ENCODE measurements at regions not wholly inside any gene's neighbourhood (a gene's known extent, or its start where the extent isn't known, plus 50 kb on each side); places are given as distances from the start of the nearest gene placed in this dataset.

- TF ChIP-seq ZNF425 (CRISPR knock-in tag; conservative IDR thresholded peaks at IDR 0.05): no peak
- TF ChIP-seq TP53 (CRISPR knock-in tag; IDR thresholded peaks at IDR 0.05): no peak
- TF ChIP-seq SMAD3 (CRISPR knock-in tag; IDR thresholded peaks at IDR 0.05; ENCODE audit: borderline replicate concordance): no peak
- TF ChIP-seq HMGA2 (CRISPR knock-in tag; IDR thresholded peaks at IDR 0.05): no peak
Observed at GRCh38 chr13:80235967-80236302, 105.0 kb downstream of the SPRY2 start (continued).

GRCh38 chr13:80235166-80235966 lies 105.6 kb downstream of the SPRY2 start:
- CTCF ChIA-PET: interaction anchor here (1.0 kb wide), 1 partner anchor 107 kb away, joined by 3 read pairs; no protein-coding TSS in a partner anchor
- DNase-seq (ENCODE audit: low spot score) (no peak), ATAC-seq (no peak)
- Mint-ChIP-seq H3K4me3 (no peak overlapping the region), H3K36me3 (peaks cover 2% of the 10 kb centered on the region; the same call in 1 of the 2 replicates), H3K4me1 (peaks cover 22% of the 10 kb centered on the region), H3K27ac (no peak overlapping the region), H3K9me3 (peaks cover 11% of the 10 kb centered on the region), H3K27me3 (ENCODE audit: low read depth) (no peaks in the 10 kb centered on the region)
- no peak for TF ChIP-seq ZBTB21 (CRISPR knock-in tag; IDR thresholded peaks at IDR 0.05; ENCODE audit: borderline replicate concordance)
- no peak for TF ChIP-seq SMAD4 (CRISPR knock-in tag; IDR thresholded peaks at IDR 0.05)
- no peak for TF ChIP-seq KAT7 (CRISPR knock-in tag; IDR thresholded peaks at IDR 0.05; ENCODE audit: borderline replicate concordance)
- TF ChIP-seq ELF4 (CRISPR knock-in tag; IDR thresholded peaks at IDR 0.05; ENCODE audit: low read depth): no peak
- no peak for TF ChIP-seq GRHL2 (CRISPR knock-in tag; IDR thresholded peaks at IDR 0.05; ENCODE audit: insufficient replicate concordance, severe bottlenecking)
- no peak for TF ChIP-seq USF2 (CRISPR knock-in tag; IDR thresholded peaks at IDR 0.05)
- no peak for TF ChIP-seq ZNF317 (CRISPR knock-in tag; IDR thresholded peaks at IDR 0.05; ENCODE audit: borderline replicate concordance, low read depth)
- TF ChIP-seq PREB (CRISPR knock-in tag; IDR thresholded peaks at IDR 0.05; ENCODE audit: borderline replicate concordance): no peak
- TF ChIP-seq SOX15 (CRISPR knock-in tag; IDR thresholded peaks at IDR 0.05): no peak
- TF ChIP-seq FOXK1 (CRISPR knock-in tag; IDR thresholded peaks at IDR 0.05): no peak
- no peak for TF ChIP-seq CTCF (IDR thresholded peaks at IDR 0.05)
- POLR2A ChIA-PET: no interaction called here

- POLR2A ChIA-PET: no interaction called here
- Mint-ChIP-seq H3K4me1 (peaks cover 16% of the 10 kb centered on the region), H3K9me3 (peaks cover 12% of the 10 kb centered on the region), H3K36me3 (peaks cover 6% of the 10 kb centered on the region), H3K4me3 (no peak overlapping the region), H3K27me3 (ENCODE audit: low read depth) (no peaks in the 10 kb centered on the region), H3K27ac (no peak overlapping the region)
- DNase-seq (ENCODE audit: low spot score) (no peak), ATAC-seq (no peak)
- CTCF ChIA-PET: no interaction called here
- TF ChIP-seq MLX (CRISPR knock-in tag; IDR thresholded peaks at IDR 0.05) (no peak), ESRRA (CRISPR knock-in tag; IDR thresholded peaks at IDR 0.05; ENCODE audit: borderline replicate concordance) (no peak), JAZF1 (CRISPR knock-in tag; IDR thresholded peaks at IDR 0.05) (no peak), MAX (CRISPR knock-in tag; IDR thresholded peaks at IDR 0.05) (no peak), ZBTB21 (CRISPR knock-in tag; IDR thresholded peaks at IDR 0.05; ENCODE audit: borderline replicate concordance) (no peak), FOXP1 (CRISPR knock-in tag; IDR thresholded peaks at IDR 0.05; ENCODE audit: borderline replicate concordance) (no peak), E2F1 (CRISPR knock-in tag; IDR thresholded peaks at IDR 0.05) (no peak), CREM (CRISPR knock-in tag; IDR thresholded peaks at IDR 0.05) (no peak), ZNF232 (CRISPR knock-in tag; IDR thresholded peaks at IDR 0.05) (no peak), RELA (CRISPR knock-in tag; IDR thresholded peaks at IDR 0.05; ENCODE audit: borderline replicate concordance) (no peak)
Observed at GRCh38 chr13:80227645-80228044, 113.3 kb downstream of the SPRY2 start.
